ENCODE measurements at regions not wholly inside any gene's neighbourhood (a gene's known extent, or its start where the extent isn't known, plus 50 kb on each side); places are given as distances from the start of the nearest gene placed in this dataset.
"Not testable (repeated sequence)": the region's sequence is repeated elsewhere in the genome, so short reads cannot be mapped to it uniquely, and the experiment has no call there.

GRCh38 chr17:71617767-71618166 lies 503.1 kb upstream of the SOX9 start:
- DNase-seq, result not testable (repeated sequence)

DNA sequence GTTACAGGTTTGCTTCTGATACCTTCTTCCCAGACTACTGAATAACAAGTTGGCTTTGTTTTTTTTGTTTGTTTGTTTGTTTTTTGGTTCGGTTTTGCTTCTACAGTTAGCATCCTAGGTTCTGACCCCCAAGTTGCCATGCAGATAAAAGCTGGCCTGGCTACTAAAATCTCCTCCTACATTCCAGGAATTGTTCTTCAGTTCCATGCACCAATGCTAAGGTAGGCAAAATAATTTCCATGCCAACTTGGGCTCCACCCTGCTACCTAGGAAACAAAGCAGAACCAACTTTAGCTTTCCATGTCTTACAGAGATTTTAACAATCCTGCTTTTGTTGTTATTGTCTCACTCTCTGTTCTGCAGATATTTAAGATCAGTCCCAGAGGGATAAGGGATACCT lies 495.5 kb upstream of the SOX9 start:
- DNase-seq, result no peak

DNA sequence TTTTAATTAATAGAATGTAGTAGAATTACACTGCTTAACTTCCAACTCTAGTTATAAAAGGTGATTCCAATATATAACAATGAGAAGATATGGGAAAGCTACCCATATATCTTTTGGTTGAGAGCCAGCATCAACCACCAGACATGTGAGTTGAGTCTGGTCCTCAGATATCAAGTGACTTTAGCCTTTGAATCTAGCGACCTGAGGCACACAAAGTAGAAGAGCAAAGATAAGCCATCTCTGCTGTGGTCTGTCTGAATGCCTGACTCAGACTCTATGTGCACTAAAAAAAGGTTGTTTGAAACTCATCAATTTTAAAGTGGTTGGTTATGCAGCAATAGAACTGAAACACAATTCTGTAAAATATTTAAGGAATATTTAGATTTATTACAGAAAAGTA lies 492.5 kb upstream of the SOX9 start:
- DNase-seq, result no peak

GRCh38 chr17:71631483-71631882 lies 489.3 kb upstream of the SOX9 start:
- DNase-seq, result no peak

DNA sequence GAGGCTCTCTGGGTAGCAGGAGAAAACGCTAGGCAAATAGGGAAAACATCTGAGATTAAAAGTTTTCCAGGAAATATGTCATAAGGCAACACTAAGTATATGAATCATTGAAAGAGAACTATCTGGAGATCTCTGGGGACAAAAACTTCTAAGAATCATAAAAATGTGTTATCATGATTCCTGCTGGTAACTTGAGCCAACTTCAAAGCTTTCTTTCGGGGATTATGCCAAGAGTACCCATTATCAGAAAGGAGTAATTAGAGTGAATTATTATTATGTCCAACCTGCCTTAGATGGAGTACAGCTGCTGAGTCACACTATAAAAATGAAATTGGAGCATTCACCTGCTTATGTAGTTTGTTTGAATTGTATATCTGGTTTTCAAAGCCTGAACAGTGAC lies 488.5 kb upstream of the SOX9 start:
- peak; percentile 56 for DNase-seq

GRCh38 chr17:71633391-71633849 lies 487.4 kb upstream of the SOX9 start:
- no peak for DNase-seq

DNA sequence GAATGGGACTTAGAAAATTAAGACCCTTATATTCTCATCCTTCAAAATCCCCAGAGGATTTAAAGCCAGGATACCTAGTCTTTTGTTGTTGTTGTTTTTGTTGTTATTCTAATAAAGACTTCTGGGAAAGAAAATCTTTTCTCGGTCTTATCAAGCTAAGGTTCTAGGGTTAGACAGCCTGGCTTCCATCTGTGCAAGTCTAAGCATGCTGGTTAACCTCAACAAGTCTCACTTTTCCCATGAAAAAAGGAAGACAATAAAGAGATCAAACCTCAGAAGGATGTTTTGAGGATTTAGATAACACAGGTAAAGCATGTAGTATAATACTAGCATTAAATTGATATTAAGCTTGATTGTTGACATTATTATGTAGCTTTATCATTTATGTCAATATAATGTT lies 486.4 kb upstream of the SOX9 start:
- DNase-seq, result no peak

GRCh38 chr17:71635187-71635586 lies 485.6 kb upstream of the SOX9 start:
- no peak for DNase-seq

DNA sequence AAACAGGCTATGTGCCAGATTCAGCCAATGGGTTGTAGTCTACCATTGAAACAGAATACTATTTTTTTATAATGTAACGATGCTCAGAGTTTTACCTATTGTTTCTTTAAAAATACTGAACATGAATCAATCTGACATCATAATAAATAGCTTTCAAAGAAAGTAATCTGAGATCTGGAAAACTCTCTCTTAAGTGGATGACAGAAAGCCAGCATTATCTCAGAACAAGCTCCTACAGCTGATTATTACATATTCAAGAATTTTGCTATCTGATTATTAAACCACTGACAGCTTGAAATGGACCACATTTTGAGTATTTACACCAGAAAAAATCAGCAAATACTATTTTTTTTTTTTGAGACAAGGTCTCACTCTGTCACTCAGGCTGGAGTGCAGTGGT lies 484.2 kb upstream of the SOX9 start:
- DNase-seq, result no peak

DNA sequence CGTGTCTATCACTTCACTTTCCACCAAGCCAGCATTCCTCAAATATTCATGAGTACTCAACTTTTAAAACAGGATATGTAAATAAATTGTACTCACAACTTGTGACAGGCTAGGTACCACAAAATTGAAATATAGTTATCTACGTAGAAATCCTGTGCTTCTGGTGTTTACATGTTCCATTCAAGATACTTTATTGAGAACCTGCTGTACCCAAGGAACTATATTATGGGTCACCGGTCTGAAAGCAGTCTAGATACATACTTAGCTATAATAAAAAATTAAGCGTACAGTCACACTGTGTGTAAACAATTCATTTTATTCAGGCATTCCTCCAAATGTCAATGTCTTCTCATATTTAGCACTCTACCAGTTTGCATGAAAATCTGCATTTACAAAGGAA lies 482.2 kb upstream of the SOX9 start:
- no peak for DNase-seq

- DNase-seq, result no peak
Observed at GRCh38 chr17:71639865-71640264, 481.0 kb upstream of the SOX9 start.

- DNase-seq, result not testable (repeated sequence)
Observed at GRCh38 chr17:71646890-71647289, 473.9 kb upstream of the SOX9 start.

- DNase-seq, result not testable (repeated sequence)
Observed at GRCh38 chr17:71648342-71648741, 472.5 kb upstream of the SOX9 start.

DNA sequence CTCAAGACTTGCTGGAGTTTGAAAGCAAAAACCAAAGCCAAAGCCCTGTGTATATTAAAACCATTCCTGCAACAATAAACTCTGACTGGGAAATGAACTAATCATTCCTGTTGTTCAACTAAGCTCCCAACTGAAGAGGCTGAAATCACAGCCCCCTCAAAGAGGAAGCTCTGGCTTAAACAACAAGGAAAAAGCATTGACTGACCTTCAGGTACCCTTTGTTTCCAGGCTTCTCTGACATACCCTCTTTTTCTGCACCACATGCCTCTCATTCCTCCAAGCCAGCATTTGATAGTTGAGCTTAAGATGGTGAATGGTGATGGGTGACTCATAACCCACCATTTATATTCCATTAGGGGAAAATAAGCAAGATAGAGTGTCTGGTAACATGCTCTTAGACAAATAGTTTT lies 470.9 kb upstream of the SOX9 start:
- DNase-seq, result no peak

DNA sequence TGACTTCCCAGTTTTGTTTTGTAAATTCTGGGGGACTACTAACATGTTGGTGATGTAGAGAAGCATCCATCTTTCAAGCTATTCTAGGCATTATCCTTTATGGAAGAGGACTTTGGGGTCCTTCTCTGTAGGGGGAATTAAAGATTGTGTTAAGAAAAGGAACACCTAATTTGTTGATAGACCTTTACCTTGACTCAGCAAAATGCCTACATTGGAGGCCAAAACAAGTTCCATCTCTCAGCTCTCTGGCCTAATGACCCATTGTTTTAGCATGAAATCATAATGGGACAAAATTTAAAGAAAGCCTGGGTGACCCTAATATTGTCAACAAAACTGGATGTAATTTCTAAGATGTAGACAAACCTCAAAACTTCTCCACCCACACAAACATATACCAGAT lies 465.3 kb upstream of the SOX9 start:
- DNase-seq, result no peak

GRCh38 chr17:71656964-71657858 lies 463.6 kb upstream of the SOX9 start:
- DNase-seq, result no peak

DNA sequence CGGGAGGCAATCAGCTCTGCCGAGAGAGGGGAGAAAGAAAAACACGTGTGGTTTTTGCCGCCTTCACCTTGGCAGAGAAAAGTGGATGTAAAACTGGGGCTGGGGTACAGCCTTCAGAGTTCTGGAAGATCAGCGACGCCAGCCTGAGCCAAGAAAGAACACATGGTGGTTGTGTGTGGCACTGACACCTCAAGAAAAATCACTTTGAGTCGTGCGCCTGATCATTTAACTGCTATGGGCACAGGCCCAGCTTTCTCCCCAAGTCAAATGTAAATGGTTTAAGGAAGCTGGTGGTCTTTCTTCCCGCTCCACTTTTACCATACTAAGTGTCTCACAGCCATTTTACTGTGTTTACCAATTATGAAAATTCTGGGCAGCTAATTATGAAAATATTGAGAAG lies 461.8 kb upstream of the SOX9 start:
- no peak for DNase-seq

DNA sequence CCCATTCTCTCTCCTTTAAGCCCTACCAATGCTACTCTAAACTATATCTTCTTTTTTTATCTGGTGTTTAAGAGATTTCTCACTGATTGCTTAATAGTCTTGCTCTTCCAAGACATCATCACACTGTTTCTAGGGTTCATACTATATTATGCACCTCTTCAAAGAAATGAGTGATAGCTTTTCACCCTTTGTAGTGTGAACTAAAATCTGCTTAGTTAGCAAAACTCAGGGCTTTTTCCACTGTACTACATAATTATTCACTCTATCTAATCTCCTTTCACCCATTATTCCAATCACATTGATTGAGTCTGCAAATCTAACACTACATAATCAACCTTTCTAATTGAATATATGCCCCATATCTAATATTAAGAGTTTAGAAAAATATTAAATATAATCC lies 456.0 kb upstream of the SOX9 start:
- DNase-seq, result no peak

DNA sequence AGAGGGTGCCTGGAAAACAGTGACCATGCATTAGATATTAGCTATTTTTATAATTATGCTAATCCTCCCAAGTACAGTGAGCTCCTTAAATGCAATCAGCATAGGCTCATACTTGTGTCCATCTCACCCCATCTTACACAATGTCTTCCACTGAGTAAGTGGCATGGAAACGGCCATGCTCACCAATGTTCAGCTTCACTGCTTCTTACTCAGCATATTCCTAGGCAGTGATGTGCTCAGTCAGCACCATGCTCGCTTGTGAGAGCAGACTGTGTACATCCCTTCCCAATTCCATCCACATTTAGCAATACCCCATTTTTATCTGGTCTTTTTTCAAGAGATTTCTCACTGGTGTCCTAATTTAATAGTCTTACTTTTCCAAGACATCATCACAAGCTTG lies 454.8 kb upstream of the SOX9 start:
- no peak for DNase-seq

GRCh38 chr17:71667661-71668060 lies 453.2 kb upstream of the SOX9 start:
- DNase-seq, result no peak

DNA sequence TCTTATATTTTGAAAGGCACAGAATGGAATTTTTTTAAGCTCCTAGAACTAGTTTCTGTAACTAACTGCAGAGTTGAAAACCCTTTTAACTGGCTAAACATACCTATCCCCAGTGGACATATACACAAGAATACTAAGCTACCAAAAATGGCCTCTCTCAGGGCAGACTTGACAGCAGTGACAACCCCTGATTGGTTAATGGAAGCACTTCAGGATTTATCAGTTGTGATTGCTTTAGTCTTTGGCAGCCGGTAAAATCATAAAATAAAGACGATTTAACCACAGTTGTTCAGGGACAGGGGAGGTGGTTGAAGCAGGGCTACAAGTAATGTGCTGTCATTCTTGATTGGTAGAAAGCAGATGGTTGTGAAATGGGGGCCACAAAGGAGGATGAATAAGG lies 452.0 kb upstream of the SOX9 start:
- no peak for DNase-seq

DNA sequence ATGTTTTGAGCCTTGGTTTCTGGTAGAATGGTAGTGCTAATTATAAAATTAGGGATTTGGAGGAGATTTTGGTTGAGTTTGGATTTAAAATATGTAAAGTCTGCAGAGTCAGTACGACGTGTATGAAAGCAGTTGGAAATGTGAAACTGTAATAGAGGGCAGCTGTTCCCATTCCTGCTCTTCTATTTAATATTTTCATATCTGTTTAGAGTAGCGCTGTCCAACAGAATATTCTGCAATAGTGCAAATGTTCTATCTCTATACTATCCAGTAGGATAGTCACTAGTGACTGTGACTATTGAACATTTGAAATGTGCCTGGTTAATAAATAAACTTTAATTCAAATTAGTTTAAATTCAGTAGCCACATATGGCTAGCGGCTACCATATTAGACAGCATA lies 443.4 kb upstream of the SOX9 start:
- no peak for DNase-seq

GRCh38 chr17:71679832-71680231 lies 441.0 kb upstream of the SOX9 start:
- DNase-seq, result no peak

DNA sequence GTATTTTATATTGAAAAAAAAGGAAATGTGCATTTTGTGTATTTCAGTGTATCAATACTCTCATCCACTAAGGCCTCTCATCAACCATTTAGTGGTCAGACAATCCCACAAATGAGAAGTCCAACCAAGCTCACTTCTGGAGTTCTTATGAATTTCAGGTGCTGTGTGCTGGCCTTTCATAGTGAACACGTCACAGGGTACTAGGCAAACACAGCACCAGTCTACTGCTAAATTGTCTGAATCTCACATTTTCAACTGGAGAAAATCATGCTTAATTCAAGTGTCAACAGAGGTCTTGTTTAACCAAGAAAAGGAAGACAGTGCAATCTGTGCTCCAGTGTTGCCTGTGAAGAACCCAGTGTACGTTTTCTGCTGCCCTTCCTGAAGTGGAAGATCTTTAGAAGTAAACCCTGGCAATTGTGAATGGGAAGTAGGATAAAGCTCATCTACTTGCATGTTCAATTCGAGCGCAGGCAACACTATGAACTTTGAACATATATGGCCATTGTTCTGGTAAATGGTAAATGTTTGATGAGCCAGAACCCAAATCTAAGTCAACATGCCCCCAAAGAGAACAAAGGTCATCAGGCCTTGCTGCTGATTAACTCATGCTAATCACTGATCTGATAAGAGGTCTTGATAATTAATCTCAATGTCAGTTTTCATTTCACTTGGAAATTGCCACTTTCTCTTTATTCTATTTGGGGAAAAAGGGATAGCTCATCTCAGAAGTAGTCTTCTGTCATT lies 439.2 kb upstream of the SOX9 start:
- no peak for DNase-seq

DNA sequence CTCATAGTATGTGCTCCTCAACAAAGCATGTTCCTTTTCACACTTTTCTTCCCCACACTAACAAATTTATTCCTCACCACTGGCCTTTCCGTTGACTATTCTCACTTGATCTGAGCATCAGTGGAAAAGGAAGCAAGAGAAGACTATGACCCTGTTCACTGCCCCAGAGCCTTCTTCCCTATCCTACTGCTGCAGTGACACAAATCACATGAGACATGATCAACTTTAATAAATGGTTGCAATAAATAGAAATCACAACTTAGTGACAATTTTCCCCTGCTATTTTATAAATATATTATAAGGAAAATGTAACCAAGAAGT lies 438.7 kb upstream of the SOX9 start:
- no peak for DNase-seq

Measured in DMS153 (cell line).